GM12865 (cell line): ENCODE measurements at regions not wholly inside any gene's neighbourhood (a gene's known extent, or its start where the extent isn't known, plus 50 kb on each side); places are given as distances from the start of the nearest gene placed in this dataset.
"Not testable (repeated sequence)": the region's sequence is repeated elsewhere in the genome, so short reads cannot be mapped to it uniquely, and the experiment has no call there.

Experiments used
- DNase-seq: peaks from one replicate; pipeline ENCODE4 v3.0.0; 2010; ENCODE audit warnings: low read depth
- H3K4me3 ChIP-seq: 2 replicates; pipeline ENCODE4 v1.5.1; 2011; ENCODE audit warnings: mild to moderate bottlenecking, low read depth, low read length, control low read depth
- CTCF ChIP-seq: IDR thresholded peaks from 2 replicates; pipeline ENCODE4 v1.5.1; 2011; ENCODE audit warnings: low read length, control low read depth, low read depth, inconsistent platforms; ENCODE audit not compliant: insufficient read depth; ENCODE audit errors: missing control alignments

DNA sequence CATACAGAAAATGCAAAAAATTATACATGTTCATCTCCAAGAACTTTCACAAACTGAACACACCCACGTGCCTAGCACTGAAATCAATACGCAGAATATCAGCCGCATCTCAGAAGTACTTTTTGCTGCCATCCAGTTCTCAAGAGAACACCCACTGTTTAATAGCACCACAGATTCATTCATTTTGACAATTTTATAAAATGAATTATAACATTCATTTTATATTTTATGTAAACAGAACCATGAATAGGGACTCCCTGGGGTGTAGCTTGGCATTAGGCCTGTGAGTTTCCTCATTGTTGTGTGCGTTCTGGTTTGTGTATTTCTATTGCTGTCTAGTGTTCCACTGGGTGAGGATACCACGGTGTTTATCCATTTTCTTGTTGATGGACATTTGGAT, 77.3 kb upstream of the PIP4K2A start:
- H3K4me3 ChIP-seq, result no peak overlapping the region
- TF ChIP-seq CTCF, result no peak
- no peak for DNase-seq

DNA sequence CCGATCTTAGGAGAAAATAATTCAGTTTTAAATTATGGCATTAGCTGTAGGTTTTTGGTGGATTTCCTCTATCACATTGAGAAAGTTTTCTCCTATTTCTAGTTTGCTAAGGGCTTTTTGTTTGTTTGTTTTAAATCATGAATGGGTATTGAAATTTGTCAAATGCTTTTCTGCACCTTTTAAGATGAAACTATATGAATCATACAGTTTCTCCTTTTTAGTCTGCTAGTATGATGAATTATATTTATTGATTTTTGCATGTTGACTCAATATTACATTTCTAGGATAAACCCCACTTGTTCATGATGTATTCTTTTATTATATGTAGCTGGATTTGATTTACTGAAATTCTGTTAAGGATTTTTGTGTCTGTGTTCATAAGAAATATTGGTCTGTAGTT, 70.3 kb upstream of the PIP4K2A start:
- DNase-seq, result no peak
- H3K4me3 ChIP-seq, result no peak overlapping the region
- no peak for TF ChIP-seq CTCF

GRCh38 chr10:22783807-22784206, 69.4 kb upstream of the PIP4K2A start:
- H3K4me3 ChIP-seq, result no peak overlapping the region
- DNase-seq, result no peak

DNA sequence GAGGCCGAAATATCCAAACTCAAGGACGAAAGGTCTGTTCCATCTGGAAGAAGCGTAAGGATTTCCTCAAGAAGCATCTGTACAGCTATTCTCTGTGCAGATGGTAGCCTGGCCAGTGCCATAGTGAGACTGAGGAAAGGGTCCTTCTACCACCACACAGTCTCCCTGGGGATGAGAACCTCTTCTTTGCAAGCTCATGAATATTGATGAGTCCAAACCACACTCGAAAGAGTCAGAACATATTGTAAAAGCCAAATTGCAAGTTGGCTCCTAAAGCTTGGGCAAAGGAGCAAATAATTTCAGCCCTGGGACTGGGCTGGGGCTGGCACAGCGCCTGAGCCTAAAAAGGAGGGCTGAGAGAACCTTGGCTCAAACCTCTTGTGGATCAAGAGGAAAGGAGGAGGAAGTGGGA, 66.1 kb upstream of the PIP4K2A start:
- no peak overlapping the region for H3K4me3 ChIP-seq
- no peak for DNase-seq
- TF ChIP-seq CTCF, result no peak

More at GRCh38 chr10:22783807-22784206, 69.4 kb upstream of the PIP4K2A start:
- no peak for TF ChIP-seq CTCF

- DNase-seq, result no peak
- no peak for TF ChIP-seq CTCF
These were observed 65.1 kb upstream of the PIP4K2A start for GRCh38 chr10:22779331-22780019.

GRCh38 chr10:22774102-22774501, 59.7 kb upstream of the PIP4K2A start:
- TF ChIP-seq CTCF, result no peak
- no peak for DNase-seq
- no peak overlapping the region for H3K4me3 ChIP-seq

More at GRCh38 chr10:22779331-22780019, 65.1 kb upstream of the PIP4K2A start:
- H3K4me3 ChIP-seq, result no peak overlapping the region

DNA sequence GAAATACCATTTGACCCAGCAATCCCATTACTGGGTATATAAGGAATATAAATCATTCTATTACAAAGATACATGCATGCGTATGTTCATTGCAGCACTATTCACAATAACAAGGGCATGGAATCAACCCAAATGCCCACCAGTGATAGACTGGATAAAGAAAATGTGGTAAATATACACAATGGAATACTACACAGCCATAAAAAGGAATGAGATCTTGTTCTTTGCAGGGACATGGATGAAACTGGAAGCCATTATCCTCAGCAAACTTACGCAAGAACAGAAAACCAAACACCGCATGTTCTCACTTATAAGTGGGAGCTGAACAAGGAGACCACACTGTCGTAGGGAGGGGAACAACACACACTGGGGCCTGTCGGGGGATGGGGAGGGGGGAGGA, 57.3 kb upstream of the PIP4K2A start:
- DNase-seq, result not testable (repeated sequence)

GRCh38 chr10:22770270-22770669, 55.9 kb upstream of the PIP4K2A start:
- TF ChIP-seq CTCF, result no peak
- no peak for DNase-seq
- no peak overlapping the region for H3K4me3 ChIP-seq

More for the DNA sequence above, 57.3 kb upstream of the PIP4K2A start:
- not testable (repeated sequence) for H3K4me3 ChIP-seq
